GM12865 (cell line): ENCODE measurements at regions not wholly inside any gene's neighbourhood (a gene's known extent, or its start where the extent isn't known, plus 50 kb on each side); places are given as distances from the start of the nearest gene placed in this dataset.

Source experiments
- DNase-seq: peaks from one replicate; pipeline ENCODE4 v3.0.0; 2010; ENCODE audit warnings: low read depth
- H3K4me3 ChIP-seq: 2 replicates; pipeline ENCODE4 v1.5.1; 2011; ENCODE audit warnings: mild to moderate bottlenecking, low read depth, low read length, control low read depth
- CTCF ChIP-seq: IDR thresholded peaks from 2 replicates; pipeline ENCODE4 v1.5.1; 2011; ENCODE audit warnings: low read length, control low read depth, low read depth, inconsistent platforms; ENCODE audit not compliant: insufficient read depth; ENCODE audit errors: missing control alignments

GRCh38 chr9:747567-747966 lies 93.9 kb upstream of the DMRT1 start:
- no peak overlapping the region for H3K4me3 ChIP-seq
- DNase-seq: no peak
- no peak for TF ChIP-seq CTCF

- no peak overlapping the region for H3K4me3 ChIP-seq
- no peak for DNase-seq
- TF ChIP-seq CTCF: no peak
Observed at GRCh38 chr9:748861-749497, 92.5 kb upstream of the DMRT1 start.

GRCh38 chr9:749716-750115 lies 91.8 kb upstream of the DMRT1 start:
- TF ChIP-seq CTCF: no peak
- peak; percentile 37 for DNase-seq
- H3K4me3 ChIP-seq: no peak overlapping the region

- no peak for DNase-seq
- no peak for TF ChIP-seq CTCF
- no peak overlapping the region for H3K4me3 ChIP-seq
Observed at GRCh38 chr9:750249-750967, 91.1 kb upstream of the DMRT1 start.

GRCh38 chr9:751137-752051 lies 90.1 kb upstream of the DMRT1 start:
- H3K4me3 ChIP-seq: no peak overlapping the region
- TF ChIP-seq CTCF: no peak
- peak; percentile 79 for DNase-seq

- DNase-seq: no peak
- no peak overlapping the region for H3K4me3 ChIP-seq
Observed at GRCh38 chr9:752201-752600, 89.3 kb upstream of the DMRT1 start.

More at GRCh38 chr9:752201-752600, 89.3 kb upstream of the DMRT1 start:
- no peak for TF ChIP-seq CTCF
